GM23248 (cell line): ENCODE measurements at regions not wholly inside any gene's neighbourhood (a gene's known extent, or its start where the extent isn't known, plus 50 kb on each side); places are given as distances from the start of the nearest gene placed in this dataset.

Experiments
- EZH2 ChIP-seq: fragments of 200-600 bp; sonication (generic); IDR thresholded peaks from 2 replicates; pipeline ENCODE4 v1.6.1; 2018; ENCODE audit warnings: antibody characterized with exemption, mild to moderate bottlenecking; ENCODE audit not compliant: insufficient read depth, poor library complexity, severe bottlenecking
- EZH2phosphoT487 ChIP-seq: fragments of 200-600 bp; sonication (generic); IDR thresholded peaks from 2 replicates; pipeline ENCODE4 v1.6.1; 2018; ENCODE audit warnings: antibody characterized with exemption, moderate library complexity, mild to moderate bottlenecking, low read depth; ENCODE audit not compliant: insufficient read depth

DNA sequence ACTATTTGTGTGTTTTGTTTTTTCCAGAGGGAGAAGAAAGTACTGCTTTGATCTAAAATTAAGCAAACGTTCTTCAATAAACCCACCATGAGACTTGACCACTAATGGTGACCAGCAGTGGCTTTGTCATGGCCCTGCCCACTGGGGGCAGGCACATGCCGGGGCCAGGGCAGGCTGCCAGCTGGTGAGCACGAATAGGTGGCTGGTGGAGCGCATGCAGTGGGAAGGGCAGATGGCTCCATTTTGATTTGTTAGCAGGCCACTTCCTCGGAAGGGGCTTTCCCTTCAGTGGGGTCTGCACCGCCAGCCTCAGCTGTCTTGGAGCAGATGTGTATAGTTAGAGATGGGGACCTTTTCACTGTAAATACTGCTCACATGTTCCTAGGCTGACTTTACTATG lies 277.1 kb downstream of the SOX11 start:
- TF ChIP-seq EZH2 (no peak), EZH2phosphoT487 (no peak)
